ENCODE measurements at regions not wholly inside any gene's neighbourhood (a gene's known extent, or its start where the extent isn't known, plus 50 kb on each side); places are given as distances from the start of the nearest gene placed in this dataset.

GRCh38 chr3:30473374-30474051, 132.9 kb upstream of the TGFBR2 start:
- intact Hi-C loops (cut with DNase I): no loop called here
- no peaks in the 10 kb centered on the region for H3K4me1 ChIP-seq (ENCODE audit: insufficient read depth)
- WGBS, 3 donors: 85 to 88% (median 85%) methylated on average over 3 of the region's 3 CpGs
- H3K9me3 ChIP-seq: no peaks in the 10 kb centered on the region
- H3K27ac ChIP-seq: no peak overlapping the region
- no peaks in the 10 kb centered on the region for H3K36me3 ChIP-seq
- H3K27me3 ChIP-seq: no peaks in the 10 kb centered on the region
- TF ChIP-seq, protein P1, sequence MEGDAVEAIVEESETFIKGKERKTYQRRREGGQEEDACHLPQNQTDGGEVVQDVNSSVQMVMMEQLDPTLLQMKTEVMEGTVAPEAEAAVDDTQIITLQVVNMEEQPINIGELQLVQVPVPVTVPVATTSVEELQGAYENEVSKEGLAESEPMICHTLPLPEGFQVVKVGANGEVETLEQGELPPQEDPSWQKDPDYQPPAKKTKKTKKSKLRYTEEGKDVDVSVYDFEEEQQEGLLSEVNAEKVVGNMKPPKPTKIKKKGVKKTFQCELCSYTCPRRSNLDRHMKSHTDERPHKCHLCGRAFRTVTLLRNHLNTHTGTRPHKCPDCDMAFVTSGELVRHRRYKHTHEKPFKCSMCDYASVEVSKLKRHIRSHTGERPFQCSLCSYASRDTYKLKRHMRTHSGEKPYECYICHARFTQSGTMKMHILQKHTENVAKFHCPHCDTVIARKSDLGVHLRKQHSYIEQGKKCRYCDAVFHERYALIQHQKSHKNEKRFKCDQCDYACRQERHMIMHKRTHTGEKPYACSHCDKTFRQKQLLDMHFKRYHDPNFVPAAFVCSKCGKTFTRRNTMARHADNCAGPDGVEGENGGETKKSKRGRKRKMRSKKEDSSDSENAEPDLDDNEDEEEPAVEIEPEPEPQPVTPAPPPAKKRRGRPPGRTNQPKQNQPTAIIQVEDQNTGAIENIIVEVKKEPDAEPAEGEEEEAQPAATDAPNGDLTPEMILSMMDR (IDR thresholded peaks at IDR 0.05): no peak
- peak; percentile 64 for TF ChIP-seq EP300 (IDR thresholded peaks at IDR 0.05)
- H3K4me3 ChIP-seq: no peak overlapping the region
- peak in 1 of 5 donors; percentile 62 for DNase-seq

- Histone ChIP-seq H3K9me3 (no peaks in the 10 kb centered on the region), H3K27ac (no peak overlapping the region), H3K27me3 (no peaks in the 10 kb centered on the region), H3K4me3 (no peak overlapping the region), H3K36me3 (no peaks in the 10 kb centered on the region), H3K4me1 (ENCODE audit: insufficient read depth) (no peaks in the 10 kb centered on the region)
- 35 to 61% (median 46%) methylated on average over 1 of the region's 1 CpG for WGBS, 3 donors
- no peak for DNase-seq
- intact Hi-C loops (cut with DNase I): no loop called here
- TF ChIP-seq EP300 (IDR thresholded peaks at IDR 0.05): no peak
- TF ChIP-seq, protein P1 (IDR thresholded peaks at IDR 0.05): no peak
- TF ChIP-seq POLR2A (IDR thresholded peaks at IDR 0.05): no peak
These were observed 132.0 kb upstream of the TGFBR2 start for GRCh38 chr3:30474371-30474770.

DNA sequence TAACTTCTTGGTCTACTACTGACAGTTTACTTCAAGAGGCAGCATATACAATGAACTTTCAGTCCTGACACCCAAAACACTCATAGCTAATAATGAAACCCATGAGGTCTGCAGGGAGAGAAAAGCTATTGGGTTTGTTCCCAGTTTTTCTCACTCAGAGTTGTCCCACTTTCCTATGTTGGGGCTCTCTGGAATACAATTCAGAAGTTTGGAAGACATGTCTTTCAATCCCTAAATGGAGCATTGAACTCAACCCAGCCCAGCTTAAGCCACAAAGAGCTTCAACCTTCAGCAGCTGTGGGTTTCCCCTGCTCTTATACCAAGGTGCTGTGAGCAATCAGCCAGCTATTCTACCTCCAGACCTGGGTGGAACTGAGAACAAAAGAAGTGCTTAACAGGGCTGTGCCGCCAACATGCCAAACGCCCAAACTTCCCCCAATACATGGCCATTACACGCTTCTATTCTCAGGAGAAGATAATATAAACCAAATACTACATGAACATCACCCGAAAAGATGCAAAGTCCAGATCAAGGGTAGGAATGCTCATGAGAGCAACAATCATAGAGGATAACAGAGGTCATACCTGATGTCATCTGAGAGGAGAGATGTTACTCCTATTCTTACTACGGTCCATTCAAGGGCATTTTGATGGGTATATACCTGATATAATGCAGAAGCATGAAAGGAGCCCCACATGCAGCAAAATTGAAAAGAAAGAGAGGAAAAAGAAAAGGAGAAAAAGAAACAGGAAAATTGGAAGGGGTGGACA, 131.2 kb upstream of the TGFBR2 start:
- 96 to 97% (median 96%) methylated on average over 5 of the region's 5 CpGs for WGBS, 3 donors
- H3K36me3 ChIP-seq: no peaks in the 10 kb centered on the region
- DNase-seq: no peak
- intact Hi-C loops (cut with DNase I): no loop called here
- no peaks in the 10 kb centered on the region for H3K27me3 ChIP-seq
- H3K27ac ChIP-seq: no peak overlapping the region
- H3K4me3 ChIP-seq: no peak overlapping the region
- TF ChIP-seq POLR2A (IDR thresholded peaks at IDR 0.05) (no peak), EP300 (IDR thresholded peaks at IDR 0.05) (no peak)
- TF ChIP-seq, protein P1 (IDR thresholded peaks at IDR 0.05): no peak
- no peaks in the 10 kb centered on the region for H3K4me1 ChIP-seq (ENCODE audit: insufficient read depth)
- H3K9me3 ChIP-seq: no peaks in the 10 kb centered on the region

DNA sequence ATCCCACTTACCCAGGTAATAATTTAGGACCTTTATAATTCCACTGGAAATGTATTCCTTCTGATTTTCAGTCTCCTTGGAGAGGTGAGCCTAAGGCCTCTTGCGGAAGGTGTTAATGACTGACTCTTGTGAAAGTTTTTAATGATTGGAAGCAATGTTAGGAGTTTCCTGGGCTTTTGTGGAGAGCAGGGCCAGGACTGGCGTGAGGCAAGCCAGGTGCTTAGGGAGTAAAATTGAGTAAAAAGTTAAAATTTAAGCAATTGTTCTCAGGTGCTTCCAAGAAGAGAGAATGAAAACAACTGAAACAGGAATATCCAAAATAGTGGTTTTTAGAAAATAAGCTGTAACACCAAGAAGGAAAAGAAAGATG, 130.6 kb upstream of the TGFBR2 start:
- Histone ChIP-seq H3K36me3 (no peaks in the 10 kb centered on the region), H3K27me3 (no peaks in the 10 kb centered on the region), H3K9me3 (no peaks in the 10 kb centered on the region), H3K27ac (no peak overlapping the region), H3K4me3 (no peak overlapping the region), H3K4me1 (ENCODE audit: insufficient read depth) (no peaks in the 10 kb centered on the region)
- DNase-seq: no peak
- TF ChIP-seq EP300 (IDR thresholded peaks at IDR 0.05): no peak
- no peak for TF ChIP-seq POLR2A (IDR thresholded peaks at IDR 0.05)
- TF ChIP-seq, protein P1 (IDR thresholded peaks at IDR 0.05): no peak
- intact Hi-C loops (cut with DNase I): no loop called here
- 95 to 99% (median 97%) methylated on average over 2 of the region's 2 CpGs for WGBS, 3 donors
